CD4-positive, alpha-beta T cell (primary cell): ENCODE measurements at regions not wholly inside any gene's neighbourhood (a gene's known extent, or its start where the extent isn't known, plus 50 kb on each side); places are given as distances from the start of the nearest gene placed in this dataset.
"Not testable (repeated sequence)": the region's sequence is repeated elsewhere in the genome, so short reads cannot be mapped to it uniquely, and the experiment has no call there.

Source experiments
- ATAC-seq: fragments of 200-7000 bp; cut with Tn5 transposase; one replicate; pipeline ENCODE4 v1.10.0; 2022; ENCODE audit warnings: mild to moderate bottlenecking; ENCODE audit not compliant: poor library complexity
- CTCF ChIA-PET: fragments of 350-600 bp; sonication (Branson Sonifier 250); formaldehyde crosslinking; loops from one replicate; lab custom pipeline; 2021; ENCODE audit warnings: antibody characterized with exemption, inconsistent platforms; lab: Charles Lee
- POLR2A ChIA-PET: fragments of 350-600 bp; sonication (Branson Sonifier 250); formaldehyde crosslinking; loops from one replicate; lab custom pipeline; 2021; ENCODE audit warnings: antibody characterized with exemption, inconsistent platforms; lab: Charles Lee
- DNase-seq, 14 experiments: peaks; one replicate each; pipeline ENCODE4 v3.0.0-alpha.2; 2013 to 2020; ENCODE audit warnings: mixed read lengths in 2 of 14
- H3K27ac ChIP-seq, 2 donors: one replicate each; pipeline versions ENCODE4 v1.5.1 to v1.7.0; 2013; ENCODE audit warnings: low read length in 2 of 2, low read depth in 1 of 2, mild to moderate bottlenecking in 1 of 2
- H3K27me3 ChIP-seq, 2 experiments: 1 replicate in 1 of 2; 2 replicates in 1 of 2; pipeline versions ENCODE4 v1.6.1 to v1.7.0; 2013; ENCODE audit warnings: low read length in 2 of 2, control low read depth in 1 of 2, mild to moderate bottlenecking in 1 of 2, moderate library complexity in 1 of 2; ENCODE audit not compliant: insufficient read depth in 2 of 2, control insufficient read depth in 1 of 2
- H3K36me3 ChIP-seq: one replicate; pipeline ENCODE4 v1.6.1; 2013; ENCODE audit warnings: low read length, control low read depth; ENCODE audit not compliant: insufficient read depth
- H3K4me1 ChIP-seq: one replicate; pipeline ENCODE4 v1.6.1; 2013; ENCODE audit warnings: low read length, control low read depth; ENCODE audit not compliant: insufficient read depth
- H3K4me3 ChIP-seq: one replicate; pipeline ENCODE4 v1.5.1; 2013; ENCODE audit warnings: mild to moderate bottlenecking, low read length, moderate library complexity
- H3K9me3 ChIP-seq, 2 experiments: 1 replicate in 1 of 2; 2 replicates in 1 of 2; pipeline versions ENCODE4 v1.6.1 to v1.7.0; 2013; ENCODE audit warnings: low read length in 2 of 2, mild to moderate bottlenecking in 2 of 2, control low read depth in 1 of 2, moderate library complexity in 1 of 2; ENCODE audit not compliant: control insufficient read depth in 1 of 2, insufficient read depth in 1 of 2
- H3K27ac Mint-ChIP-seq: one replicate; pipeline ENCODE4 v1.8.0; 2020; ENCODE audit warnings: mixed read lengths
- H3K27me3 Mint-ChIP-seq: one replicate; pipeline ENCODE4 v1.8.0; 2021; ENCODE audit warnings: mixed read lengths
- H3K36me3 Mint-ChIP-seq: one replicate; pipeline ENCODE4 v1.8.0; 2021; ENCODE audit warnings: low read depth, mixed read lengths
- H3K4me1 Mint-ChIP-seq: one replicate; pipeline ENCODE4 v1.8.0; 2021; ENCODE audit warnings: low read depth, mixed read lengths
- H3K4me3 Mint-ChIP-seq: one replicate; pipeline ENCODE4 v1.8.0; 2020; ENCODE audit warnings: mild to moderate bottlenecking, mixed read lengths
- H3K9me3 Mint-ChIP-seq: one replicate; pipeline ENCODE4 v1.8.0; 2020; ENCODE audit warnings: mixed read lengths
- CTCF ChIP-seq: fragments of 200-600 bp; IDR thresholded peaks from one replicate; pipeline ENCODE4 v1.8.0; 2022; ENCODE audit warnings: antibody characterized with exemption, mild to moderate bottlenecking
- intact Hi-C, 2 experiments: fragments of 100-400 bp; cut with DNase I in 1 of 2; cut with micrococcal nuclease in 1 of 2; formaldehyde crosslinking; loops; one replicate each; pipeline versions ENCODE4 v1.15.1 to v1.9.0; 2023 to 2025; cut with DNase I, micrococcal nuclease

GRCh38 chrX:54641530-54641929 lies 111.5 kb downstream of the GNL3L start:
- intact Hi-C loops, result loop anchor here in 1 of 2 experiments (5.0 to 10.0 kb wide), 3 partner anchors 146 to 1073 kb away; partner anchors contain the start of genes FAM120C and RRAGB

GRCh38 chrX:54647607-54648006 lies 117.6 kb downstream of the GNL3L start:
- intact Hi-C loops, result loop anchor here in 1 of 2 experiments (10.0 kb wide), 1 partner anchor 1067 kb away; the partner anchor contains the start of gene RRAGB
- H3K36me3 ChIP-seq, H3K4me3 Mint-ChIP-seq, POLR2A ChIA-PET, H3K27ac Mint-ChIP-seq, H3K4me1 Mint-ChIP-seq, H3K4me3 ChIP-seq, H3K27me3 ChIP-seq, H3K27ac ChIP-seq, H3K9me3 ChIP-seq, H3K36me3 Mint-ChIP-seq, H3K27me3 Mint-ChIP-seq, H3K4me1 ChIP-seq, H3K9me3 Mint-ChIP-seq, CTCF ChIA-PET, ATAC-seq, DNase-seq: not testable (repeated sequence)

More at GRCh38 chrX:54641530-54641929, 111.5 kb downstream of the GNL3L start:
- ChIA-PET POLR2A (no interaction called here), CTCF (no interaction called here)
- ATAC-seq, result no peak
- Mint-ChIP-seq H3K9me3 (no peaks in the 10 kb centered on the region), H3K36me3 (no peaks in the 10 kb centered on the region), H3K4me3 (no peak overlapping the region), H3K4me1 (peaks cover 14% of the 10 kb centered on the region), H3K27me3 (no peaks in the 10 kb centered on the region), H3K27ac (peak overlapping the region; percentile 98)
- no peak for DNase-seq
- Histone ChIP-seq H3K36me3 (no peaks in the 10 kb centered on the region), H3K27me3 (no peaks in the 10 kb centered on the region), H3K4me3 (no peak overlapping the region), H3K9me3 (no peaks in the 10 kb centered on the region), H3K27ac (no peak overlapping the region), H3K4me1 (peaks cover 14% of the 10 kb centered on the region)
- no peak for TF ChIP-seq CTCF

- no peaks in the 10 kb centered on the region for H3K27me3 Mint-ChIP-seq
- no peak for TF ChIP-seq CTCF
- no peak for DNase-seq
- ATAC-seq, result no peak
- H3K27ac Mint-ChIP-seq, result no peak overlapping the region
- H3K36me3 Mint-ChIP-seq, result no peaks in the 10 kb centered on the region
- no peak overlapping the region for H3K4me3 Mint-ChIP-seq
- H3K9me3 ChIP-seq, result peaks cover 0 to 6% of the 10 kb centered on the region in 2 experiments
- no peaks in the 10 kb centered on the region for H3K27me3 ChIP-seq
- no peak overlapping the region for H3K4me3 ChIP-seq
- H3K9me3 Mint-ChIP-seq, result peaks cover 11% of the 10 kb centered on the region
- intact Hi-C loops, result no loop called here
- H3K4me1 ChIP-seq, result no peaks in the 10 kb centered on the region
- ChIA-PET CTCF (no interaction called here), POLR2A (no interaction called here)
- no peak overlapping the region for H3K27ac ChIP-seq
- H3K36me3 ChIP-seq, result no peaks in the 10 kb centered on the region
- H3K4me1 Mint-ChIP-seq, result no peaks in the 10 kb centered on the region
These were observed 129.5 kb downstream of the GNL3L start for GRCh38 chrX:54659547-54659946.

GRCh38 chrX:54675762-54676161 lies 122.3 kb downstream of the ITIH6 start:
- no peaks in the 10 kb centered on the region for H3K27me3 ChIP-seq
- H3K9me3 ChIP-seq, result peaks cover 0 to 7% of the 10 kb centered on the region in 2 experiments
- H3K36me3 ChIP-seq, result no peaks in the 10 kb centered on the region
- no peaks in the 10 kb centered on the region for H3K4me1 Mint-ChIP-seq
- peaks cover 9% of the 10 kb centered on the region for H3K27me3 Mint-ChIP-seq
- H3K36me3 Mint-ChIP-seq, result no peaks in the 10 kb centered on the region
- ChIA-PET CTCF (no interaction called here), POLR2A (no interaction called here)
- peaks cover 7% of the 10 kb centered on the region for H3K9me3 Mint-ChIP-seq
- no peak for TF ChIP-seq CTCF
- ATAC-seq (no peak), DNase-seq (no peak)
- no peak overlapping the region for H3K4me3 ChIP-seq
- no peak overlapping the region for H3K27ac Mint-ChIP-seq
- no peak overlapping the region for H3K27ac ChIP-seq
- H3K4me1 ChIP-seq, result no peaks in the 10 kb centered on the region
- H3K4me3 Mint-ChIP-seq, result no peak overlapping the region
- intact Hi-C loops, result no loop called here
